Stimulated activated CD8-positive, alpha-beta memory T cell treated with anti-CD3 and anti-CD28 coated beads, Interleukin-12 subunit alpha, Interleukin-12 subunit beta, amount 100 ng/mL, for 1 hour (primary cell): ENCODE measurements at regions not wholly inside any gene's neighbourhood (a gene's known extent, or its start where the extent isn't known, plus 50 kb on each side); places are given as distances from the start of the nearest gene placed in this dataset.
A peak's percentile ranks its signal among the peaks of the same experiment; 100 is the strongest.
"Not testable (repeated sequence)": the region's sequence is repeated elsewhere in the genome, so short reads cannot be mapped to it uniquely, and the experiment has no call there.

Source experiments
- DNase-seq: peaks from one replicate; pipeline ENCODE4 v3.0.0-alpha.2; 2020; ENCODE audit warnings: low read depth

GRCh38 chr7:66413379-66414114 lies 208.4 kb downstream of the TPST1 start:
- peak; percentile 65 for DNase-seq

GRCh38 chr7:66415659-66416265 lies 210.6 kb downstream of the TPST1 start:
- DNase-seq, result no peak

GRCh38 chr7:66418537-66418936 lies 210.1 kb upstream of the KCTD7 start:
- DNase-seq, result no peak

- no peak for DNase-seq
Measured at GRCh38 chr7:66419210-66419609, 209.5 kb upstream of the KCTD7 start.

- no peak for DNase-seq
Measured at GRCh38 chr7:66421830-66422475, 206.7 kb upstream of the KCTD7 start.

GRCh38 chr7:66423729-66424128 lies 205.0 kb upstream of the KCTD7 start:
- DNase-seq, result no peak

- DNase-seq, result no peak
Measured at GRCh38 chr7:66426332-66426731, 202.3 kb upstream of the KCTD7 start.

- DNase-seq, result no peak
Measured at GRCh38 chr7:66426996-66427395, 201.7 kb upstream of the KCTD7 start.

GRCh38 chr7:66427956-66428355 lies 200.7 kb upstream of the KCTD7 start:
- no peak for DNase-seq

- no peak for DNase-seq
Measured at GRCh38 chr7:66429498-66430163, 199.1 kb upstream of the KCTD7 start.

- no peak for DNase-seq
Measured at GRCh38 chr7:66430164-66430545, 198.5 kb upstream of the KCTD7 start.

GRCh38 chr7:66438703-66439405 lies 189.8 kb upstream of the KCTD7 start:
- DNase-seq, result not testable (repeated sequence)

GRCh38 chr7:66442385-66442784 lies 186.3 kb upstream of the KCTD7 start:
- no peak for DNase-seq

- no peak for DNase-seq
Measured at GRCh38 chr7:66443946-66444345, 184.7 kb upstream of the KCTD7 start.

GRCh38 chr7:66447007-66447406 lies 181.7 kb upstream of the KCTD7 start:
- DNase-seq, result not testable (repeated sequence)

- not testable (repeated sequence) for DNase-seq
Measured at GRCh38 chr7:66450814-66451213, 177.9 kb upstream of the KCTD7 start.

GRCh38 chr7:66451713-66452112 lies 177.0 kb upstream of the KCTD7 start:
- not testable (repeated sequence) for DNase-seq

- DNase-seq, result no peak
Measured at GRCh38 chr7:66452165-66452564, 176.5 kb upstream of the KCTD7 start.

GRCh38 chr7:66453340-66453739 lies 175.3 kb upstream of the KCTD7 start:
- no peak for DNase-seq

- no peak for DNase-seq
Measured at GRCh38 chr7:66454600-66455225, 174.0 kb upstream of the KCTD7 start.

- DNase-seq, result not testable (repeated sequence)
Measured at GRCh38 chr7:66455432-66455831, 173.2 kb upstream of the KCTD7 start.

- not testable (repeated sequence) for DNase-seq
Measured at GRCh38 chr7:66456431-66456830, 172.2 kb upstream of the KCTD7 start.
